Body of pancreas (tissue), 4 donors: ENCODE measurements at regions not wholly inside any gene's neighbourhood (a gene's known extent, or its start where the extent isn't known, plus 50 kb on each side); places are given as distances from the start of the nearest gene placed in this dataset. TPM values are rescaled to one million over a fixed set of nuclear protein-coding genes. Genes with fewer than 3 reads are reported as not detected.

ENCODE experiments used
- ATAC-seq: fragments of 150-250 bp; one replicate; pipeline ENCODE4 v1.9.1; 2016
- DNase-seq, 4 donors: peaks; one replicate each; pipeline ENCODE4 v3.0.0-alpha.2; 2019
- H3K27ac ChIP-seq, 4 donors: fragments of 200-600 bp; sonication (generic); 1 replicate in 3 of 4; 2 replicates in 1 of 4; pipeline versions ENCODE4 v1.5.1 to v1.6.1; 2016 to 2019; ENCODE audit warnings: mild to moderate bottlenecking in 1 of 4, mixed read lengths in 1 of 4, moderate library complexity in 1 of 4
- H3K27me3 ChIP-seq, 2 donors: fragments of 200-600 bp; sonication (generic); one replicate each; pipeline ENCODE4 v1.6.0; 2016; ENCODE audit warnings: mild to moderate bottlenecking in 1 of 2
- H3K36me3 ChIP-seq, 2 donors: fragments of 200-600 bp; sonication (generic); replicated peaks in 1 of 2; 2 replicates each; pipeline ENCODE4 v1.5.1; 2016; ENCODE audit warnings: low read depth in 2 of 2; ENCODE audit not compliant: insufficient read depth in 1 of 2
- H3K4me1 ChIP-seq: fragments of 200-600 bp; sonication (generic); one replicate; pipeline ENCODE4 v1.6.0; 2016
- H3K4me3 ChIP-seq, 2 donors: fragments of 200-600 bp; sonication (generic); 1 replicate in 1 of 2; 2 replicates in 1 of 2; pipeline ENCODE4 v1.5.1; 2016 to 2019
- H3K9me3 ChIP-seq, 3 donors: fragments of 200-600 bp; sonication (generic); 1 replicate in 2 of 3; 2 replicates in 1 of 3; pipeline ENCODE4 v1.5.1; 2016
- POLR2A ChIP-seq, 3 donors: fragments of 450-650 bp; IDR thresholded peaks; one replicate each; pipeline ENCODE4 v1.6.1; 2016; ENCODE audit warnings: antibody characterized with exemption in 3 of 3, mild to moderate bottlenecking in 2 of 3
- WGBS, 2 donors: methylation state at CpG; one replicate each; pipeline ENCODE4 v1.1.5; 2017; 5-methylcytosine and 5-hydroxymethylcytosine counted together
- intact Hi-C: fragments of 100-400 bp; cut with DNase I; formaldehyde crosslinking; loops from one replicate; pipeline ENCODE4 v1.15.1; 2023
- small RNA-seq: library from RNA; depleted of rRNA; stranded (forward); fragments of <200 nt; gene quantifications from one replicate; pipeline ENCODE3, GENCODE V24; 2016
- TF ChIP-seq, protein P1 (sequence below), 7 experiments: fragments of 450-650 bp in 4 of 7; fragments of 200-600 bp in 3 of 7; sonication (generic) in 3 of 7; IDR thresholded peaks; one replicate each; pipeline ENCODE4 v1.5.1; 2016 to 2019; ENCODE audit warnings: antibody characterized with exemption in 7 of 7

DNA sequence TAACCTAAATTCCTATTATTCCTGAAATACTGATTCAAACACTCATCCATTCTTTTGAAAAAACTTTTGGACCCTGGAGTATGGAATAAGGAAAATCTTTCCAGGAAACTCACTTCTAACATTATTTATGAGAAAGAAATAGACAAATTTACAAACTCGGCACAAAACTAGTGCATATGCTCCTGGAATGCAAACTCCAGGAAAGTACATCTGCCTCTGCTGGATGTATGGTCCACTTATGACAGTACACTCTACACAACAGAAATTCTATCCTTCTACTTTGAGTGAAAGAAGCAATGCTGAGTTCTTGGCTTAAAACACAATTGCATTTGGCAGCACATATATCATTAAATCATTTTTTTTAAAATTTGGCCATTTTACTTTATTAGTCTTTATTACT lies 700.5 kb upstream of the STXBP6 start:
- no peak overlapping the region for H3K27ac ChIP-seq
- 62 to 76% methylated on average over 1 of the region's 1 CpG for whole genome bisulfite sequencing, 2 donors
- no peak overlapping the region for H3K4me3 ChIP-seq
- DNase-seq (no peak), ATAC-seq (no peak)
- no peaks in the 10 kb centered on the region for H3K27me3 ChIP-seq
- no peaks in the 10 kb centered on the region for H3K4me1 ChIP-seq
- TF ChIP-seq POLR2A (IDR thresholded peaks at IDR 0.05): no peak
- TF ChIP-seq, protein P1, sequence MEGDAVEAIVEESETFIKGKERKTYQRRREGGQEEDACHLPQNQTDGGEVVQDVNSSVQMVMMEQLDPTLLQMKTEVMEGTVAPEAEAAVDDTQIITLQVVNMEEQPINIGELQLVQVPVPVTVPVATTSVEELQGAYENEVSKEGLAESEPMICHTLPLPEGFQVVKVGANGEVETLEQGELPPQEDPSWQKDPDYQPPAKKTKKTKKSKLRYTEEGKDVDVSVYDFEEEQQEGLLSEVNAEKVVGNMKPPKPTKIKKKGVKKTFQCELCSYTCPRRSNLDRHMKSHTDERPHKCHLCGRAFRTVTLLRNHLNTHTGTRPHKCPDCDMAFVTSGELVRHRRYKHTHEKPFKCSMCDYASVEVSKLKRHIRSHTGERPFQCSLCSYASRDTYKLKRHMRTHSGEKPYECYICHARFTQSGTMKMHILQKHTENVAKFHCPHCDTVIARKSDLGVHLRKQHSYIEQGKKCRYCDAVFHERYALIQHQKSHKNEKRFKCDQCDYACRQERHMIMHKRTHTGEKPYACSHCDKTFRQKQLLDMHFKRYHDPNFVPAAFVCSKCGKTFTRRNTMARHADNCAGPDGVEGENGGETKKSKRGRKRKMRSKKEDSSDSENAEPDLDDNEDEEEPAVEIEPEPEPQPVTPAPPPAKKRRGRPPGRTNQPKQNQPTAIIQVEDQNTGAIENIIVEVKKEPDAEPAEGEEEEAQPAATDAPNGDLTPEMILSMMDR (IDR thresholded peaks at IDR 0.05): no peak
- intact Hi-C loops: no loop called here
- H3K36me3 ChIP-seq: no peaks in the 10 kb centered on the region
- H3K9me3 ChIP-seq: no peaks in the 10 kb centered on the region

Small RNAs in the stretch of these regions (small RNA-seq; reads per million reads assigned to genes)
- not detected for gene RF00440
